Caco-2 (cell line): ENCODE measurements at regions not wholly inside any gene's neighbourhood (a gene's known extent, or its start where the extent isn't known, plus 50 kb on each side); places are given as distances from the start of the nearest gene placed in this dataset.

Source experiments
- BruUV-seq: library from RNA; stranded (reverse); fragments of 400-500 nt; replicated peaks from 2 replicates; lab custom pipeline; 2021; lab: Mats Ljungman, UMichigan
- CTCF ChIA-PET: fragments of 300-600 bp; sonication (Branson Sonifier 250); formaldehyde crosslinking; loops from one replicate; lab custom pipeline; 2022; ENCODE audit warnings: antibody characterized with exemption; lab: Charles Lee
- POLR2A ChIA-PET: fragments of 300-600 bp; sonication (Branson Sonifier 250); formaldehyde crosslinking; loops from one replicate; lab custom pipeline; 2022; ENCODE audit warnings: antibody characterized with exemption; lab: Charles Lee
- DNase-seq, 2 experiments: peaks; one replicate each; pipeline versions ENCODE4 v3.0.0 to v3.0.0-alpha.2; 2020 to 2022
- H3K27me3 ChIP-seq: replicated peaks from 2 replicates; pipeline ENCODE4 v1.6.0; 2011; ENCODE audit warnings: low read length; ENCODE audit not compliant: control insufficient read depth, insufficient read depth
- H3K36me3 ChIP-seq: 2 replicates; pipeline ENCODE4 v1.5.1; 2011; ENCODE audit warnings: low read length; ENCODE audit not compliant: control insufficient read depth, insufficient read depth
- H3K4me1 ChIP-seq: fragments of 250-450 bp; sonication (Bioruptor Pico); 2 replicates; pipeline ENCODE4 v1.5.1; 2020; ENCODE audit warnings: mild to moderate bottlenecking
- H3K4me3 ChIP-seq: 2 replicates; pipeline ENCODE4 v1.5.1; 2011; ENCODE audit warnings: low read depth, mild to moderate bottlenecking, control low read depth, low read length
- H3K9me3 ChIP-seq: fragments of 250-450 bp; sonication (Bioruptor Pico); 2 replicates; pipeline ENCODE4 v1.5.1; 2020; ENCODE audit warnings: mild to moderate bottlenecking, moderate library complexity
- H3K27ac Mint-ChIP-seq: one replicate; pipeline ENCODE4 v1.8.0; 2022; ENCODE audit warnings: mixed read lengths; ENCODE audit not compliant: unreplicated experiment
- H3K27me3 Mint-ChIP-seq: one replicate; pipeline ENCODE4 v1.8.0; 2022; ENCODE audit warnings: mixed read lengths; ENCODE audit not compliant: insufficient read depth, unreplicated experiment
- H3K36me3 Mint-ChIP-seq: one replicate; pipeline ENCODE4 v1.8.0; 2022; ENCODE audit warnings: mild to moderate bottlenecking, mixed read lengths; ENCODE audit not compliant: insufficient read depth, unreplicated experiment
- H3K4me1 Mint-ChIP-seq: one replicate; pipeline ENCODE4 v1.8.0; 2022; ENCODE audit warnings: low read depth, mixed read lengths; ENCODE audit not compliant: unreplicated experiment
- H3K4me3 Mint-ChIP-seq: one replicate; pipeline ENCODE4 v1.8.0; 2022; ENCODE audit warnings: mild to moderate bottlenecking, moderate library complexity, mixed read lengths; ENCODE audit not compliant: unreplicated experiment
- H3K9me3 Mint-ChIP-seq: one replicate; pipeline ENCODE4 v1.8.0; 2022; ENCODE audit warnings: mixed read lengths; ENCODE audit not compliant: unreplicated experiment
- intact Hi-C: fragments of 100-400 bp; cut with micrococcal nuclease; formaldehyde crosslinking; loops from one replicate; pipeline ENCODE4 v1.10.0; 2022; ENCODE audit not compliant: unreplicated experiment
- TF ChIP-seq, protein P1 (sequence below), 2 experiments: fragments of 200-600 bp in 1 of 2; IDR thresholded peaks; 1 replicate in 1 of 2; 2 replicates in 1 of 2; pipeline versions ENCODE4 v1.5.1 to v1.8.0; 2011 to 2022; ENCODE audit warnings: antibody characterized with exemption in 1 of 2, control low read depth in 1 of 2, inconsistent platforms in 1 of 2, low read depth in 1 of 2, low read length in 1 of 2, mild to moderate bottlenecking in 1 of 2, moderate library complexity in 1 of 2; ENCODE audit not compliant: insufficient read depth in 1 of 2, severe bottlenecking in 1 of 2, unreplicated experiment in 1 of 2

- intact Hi-C loops = no loop called here
- ChIA-PET POLR2A (no interaction called here), CTCF (no interaction called here)
- Histone ChIP-seq H3K9me3 (no peaks in the 10 kb centered on the region), H3K36me3 (no peaks in the 10 kb centered on the region), H3K4me3 (no peak overlapping the region), H3K27me3 (no peaks in the 10 kb centered on the region), H3K4me1 (no peaks in the 10 kb centered on the region)
- no peak for DNase-seq
- TF ChIP-seq, protein P1, sequence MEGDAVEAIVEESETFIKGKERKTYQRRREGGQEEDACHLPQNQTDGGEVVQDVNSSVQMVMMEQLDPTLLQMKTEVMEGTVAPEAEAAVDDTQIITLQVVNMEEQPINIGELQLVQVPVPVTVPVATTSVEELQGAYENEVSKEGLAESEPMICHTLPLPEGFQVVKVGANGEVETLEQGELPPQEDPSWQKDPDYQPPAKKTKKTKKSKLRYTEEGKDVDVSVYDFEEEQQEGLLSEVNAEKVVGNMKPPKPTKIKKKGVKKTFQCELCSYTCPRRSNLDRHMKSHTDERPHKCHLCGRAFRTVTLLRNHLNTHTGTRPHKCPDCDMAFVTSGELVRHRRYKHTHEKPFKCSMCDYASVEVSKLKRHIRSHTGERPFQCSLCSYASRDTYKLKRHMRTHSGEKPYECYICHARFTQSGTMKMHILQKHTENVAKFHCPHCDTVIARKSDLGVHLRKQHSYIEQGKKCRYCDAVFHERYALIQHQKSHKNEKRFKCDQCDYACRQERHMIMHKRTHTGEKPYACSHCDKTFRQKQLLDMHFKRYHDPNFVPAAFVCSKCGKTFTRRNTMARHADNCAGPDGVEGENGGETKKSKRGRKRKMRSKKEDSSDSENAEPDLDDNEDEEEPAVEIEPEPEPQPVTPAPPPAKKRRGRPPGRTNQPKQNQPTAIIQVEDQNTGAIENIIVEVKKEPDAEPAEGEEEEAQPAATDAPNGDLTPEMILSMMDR (IDR thresholded peaks at IDR 0.05; ENCODE audit: insufficient read depth in 1 of 2, low read depth in 1 of 2, low read length in 1 of 2, severe bottlenecking in 1 of 2, unreplicated experiment in 1 of 2) = no peak
- Mint-ChIP-seq H3K9me3 (no peaks in the 10 kb centered on the region), H3K27ac (no peak overlapping the region), H3K4me3 (no peak overlapping the region), H3K27me3 (peaks cover 3% of the 10 kb centered on the region), H3K36me3 (no peaks in the 10 kb centered on the region), H3K4me1 (no peaks in the 10 kb centered on the region)
- BruUV-seq = no TSS peak
These were observed 421.2 kb downstream of the EPHA5 start for GRCh38 chr4:65249111-65249510.

GRCh38 chr4:65242156-65242846, 428.0 kb downstream of the EPHA5 start:
- Mint-ChIP-seq H3K27me3 (peaks cover 3% of the 10 kb centered on the region), H3K9me3 (no peaks in the 10 kb centered on the region), H3K27ac (no peak overlapping the region), H3K36me3 (no peaks in the 10 kb centered on the region), H3K4me3 (no peak overlapping the region), H3K4me1 (no peaks in the 10 kb centered on the region)
- Histone ChIP-seq H3K9me3 (no peaks in the 10 kb centered on the region), H3K36me3 (no peaks in the 10 kb centered on the region), H3K27me3 (no peaks in the 10 kb centered on the region), H3K4me3 (no peak overlapping the region), H3K4me1 (no peaks in the 10 kb centered on the region)
- intact Hi-C loops = no loop called here
- no TSS peak for BruUV-seq
- no peak for DNase-seq
- POLR2A ChIA-PET = no interaction called here
- CTCF ChIA-PET = no interaction called here
- TF ChIP-seq, protein P1 (IDR thresholded peaks at IDR 0.05; ENCODE audit: insufficient read depth in 1 of 2, low read depth in 1 of 2, low read length in 1 of 2, severe bottlenecking in 1 of 2, unreplicated experiment in 1 of 2) = no peak

DNA sequence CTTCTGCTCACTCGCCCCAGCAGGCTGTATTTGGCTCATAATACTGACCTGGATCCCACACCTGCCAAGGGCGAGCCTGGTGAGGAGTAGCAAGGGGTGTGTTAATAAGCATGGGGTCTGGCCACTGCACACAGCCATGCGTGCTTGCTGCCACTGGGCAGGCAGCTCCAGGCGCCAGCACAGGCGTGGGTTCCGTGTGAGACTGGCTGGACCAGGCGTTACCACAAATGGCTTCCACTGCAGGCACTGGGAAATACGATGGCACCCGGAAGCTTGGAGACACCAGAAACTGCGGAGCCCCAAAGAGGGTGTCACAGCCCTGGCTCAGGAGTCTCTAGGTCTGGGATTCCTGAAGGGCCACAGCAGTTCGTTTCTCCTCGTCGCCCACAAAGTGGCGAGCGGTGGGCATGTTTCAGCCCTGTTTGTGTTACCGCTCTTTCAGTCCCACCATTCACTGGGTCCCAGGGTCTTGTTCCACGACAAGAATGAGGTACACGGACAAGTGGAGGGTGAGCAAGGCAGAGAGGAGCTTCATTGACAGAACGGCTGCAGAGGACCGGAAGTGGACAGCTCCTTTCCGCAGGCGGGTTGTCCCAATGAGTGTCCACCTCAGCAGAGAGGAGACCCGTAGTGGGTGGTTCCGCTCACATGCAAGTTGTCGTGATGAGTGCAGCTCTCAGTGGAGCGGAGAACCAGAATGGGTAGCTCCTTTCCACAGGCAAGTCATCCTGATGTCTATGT, 428.9 kb downstream of the EPHA5 start:
- no peaks in the 10 kb centered on the region for H3K27me3 ChIP-seq
- H3K4me3 ChIP-seq = no peak overlapping the region
- no peaks in the 10 kb centered on the region for H3K9me3 Mint-ChIP-seq
- no peak overlapping the region for H3K27ac Mint-ChIP-seq
- H3K9me3 ChIP-seq = no peaks in the 10 kb centered on the region
- peaks cover 3% of the 10 kb centered on the region for H3K27me3 Mint-ChIP-seq
- H3K36me3 Mint-ChIP-seq = no peaks in the 10 kb centered on the region
- no peaks in the 10 kb centered on the region for H3K36me3 ChIP-seq
- TF ChIP-seq, protein P1 (IDR thresholded peaks at IDR 0.05; ENCODE audit: insufficient read depth in 1 of 2, low read depth in 1 of 2, low read length in 1 of 2, severe bottlenecking in 1 of 2, unreplicated experiment in 1 of 2) = no peak
- CTCF ChIA-PET = no interaction called here
- H3K4me3 Mint-ChIP-seq = no peak overlapping the region
- POLR2A ChIA-PET = no interaction called here
- no peaks in the 10 kb centered on the region for H3K4me1 ChIP-seq
- H3K4me1 Mint-ChIP-seq = no peaks in the 10 kb centered on the region
- intact Hi-C loops = no loop called here
- DNase-seq = no peak
- BruUV-seq = no TSS peak
